GM21390 (cell line): ENCODE measurements at regions not wholly inside any gene's neighbourhood (a gene's known extent, or its start where the extent isn't known, plus 50 kb on each side); places are given as distances from the start of the nearest gene placed in this dataset.

Experiments
- ATAC-seq: cut with Tn5 transposase; IDR thresholded peaks from one replicate; pipeline ENCODE4 v1.9.1; 2021; ENCODE audit not compliant: unreplicated experiment

DNA sequence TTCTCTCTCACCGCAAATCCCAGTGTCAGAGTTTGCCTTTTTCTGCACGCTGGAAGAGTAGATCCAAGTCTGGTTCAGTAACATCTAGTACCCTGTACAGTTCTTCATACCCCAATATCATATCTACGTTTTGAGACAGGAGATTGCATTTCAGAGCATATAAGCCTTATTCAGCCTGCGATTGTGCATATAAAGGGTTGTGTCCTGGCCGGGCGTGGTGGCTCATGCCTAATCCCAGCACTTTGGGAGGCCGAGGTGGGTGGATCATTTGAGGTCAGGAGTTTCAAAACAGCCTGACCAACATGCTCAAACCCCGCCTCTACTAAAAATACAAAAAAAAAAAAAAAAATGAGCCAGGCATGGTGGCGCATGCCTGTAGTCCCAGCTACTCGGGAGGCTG lies 104.9 kb downstream of the MTNR1B start:
- no peak for ATAC-seq

DNA sequence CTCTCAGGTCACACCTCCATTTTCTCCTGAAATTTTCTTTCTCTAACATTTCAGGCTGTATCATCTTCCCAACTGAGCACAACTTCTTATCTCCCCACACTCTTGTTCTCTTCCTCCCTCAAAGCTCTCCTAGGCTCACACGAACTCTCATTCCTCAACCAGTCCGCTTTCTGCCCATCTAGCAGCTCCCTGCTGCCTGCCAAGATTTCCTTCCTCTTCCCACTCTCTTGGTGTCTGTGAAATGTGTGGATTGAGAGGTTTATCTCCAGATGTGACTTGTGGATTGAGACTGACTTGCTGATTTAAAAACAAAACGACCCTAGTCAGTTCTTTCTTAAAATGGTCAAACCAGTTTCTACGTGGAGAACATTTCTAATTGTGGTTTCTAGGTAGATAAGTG lies 106.3 kb downstream of the MTNR1B start:
- no peak for ATAC-seq

GRCh38 chr11:93080146-93080759 lies 110.8 kb downstream of the MTNR1B start:
- ATAC-seq = no peak

- no peak for ATAC-seq
Measured at GRCh38 chr11:93081694-93082093, 112.2 kb downstream of the MTNR1B start.

DNA sequence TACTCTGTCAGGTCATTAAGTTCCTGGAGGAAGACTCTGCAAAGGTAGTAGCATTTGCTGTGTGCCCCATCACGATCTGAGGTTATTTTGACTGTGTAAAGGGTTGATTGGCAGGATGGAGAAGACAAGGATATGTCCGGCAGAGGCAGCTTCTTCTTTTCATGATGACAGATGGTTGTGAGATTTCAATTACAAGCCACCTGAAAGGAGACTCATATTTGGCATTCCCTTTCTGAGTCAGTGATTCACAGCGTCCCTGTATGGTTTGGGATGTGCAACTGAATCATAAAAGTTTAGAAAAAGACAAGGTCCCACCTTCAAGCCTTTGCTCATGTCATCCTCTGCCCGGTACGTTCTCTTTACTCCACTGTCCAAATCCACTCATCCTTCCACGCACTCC lies 113.4 kb downstream of the MTNR1B start:
- ATAC-seq = no peak

DNA sequence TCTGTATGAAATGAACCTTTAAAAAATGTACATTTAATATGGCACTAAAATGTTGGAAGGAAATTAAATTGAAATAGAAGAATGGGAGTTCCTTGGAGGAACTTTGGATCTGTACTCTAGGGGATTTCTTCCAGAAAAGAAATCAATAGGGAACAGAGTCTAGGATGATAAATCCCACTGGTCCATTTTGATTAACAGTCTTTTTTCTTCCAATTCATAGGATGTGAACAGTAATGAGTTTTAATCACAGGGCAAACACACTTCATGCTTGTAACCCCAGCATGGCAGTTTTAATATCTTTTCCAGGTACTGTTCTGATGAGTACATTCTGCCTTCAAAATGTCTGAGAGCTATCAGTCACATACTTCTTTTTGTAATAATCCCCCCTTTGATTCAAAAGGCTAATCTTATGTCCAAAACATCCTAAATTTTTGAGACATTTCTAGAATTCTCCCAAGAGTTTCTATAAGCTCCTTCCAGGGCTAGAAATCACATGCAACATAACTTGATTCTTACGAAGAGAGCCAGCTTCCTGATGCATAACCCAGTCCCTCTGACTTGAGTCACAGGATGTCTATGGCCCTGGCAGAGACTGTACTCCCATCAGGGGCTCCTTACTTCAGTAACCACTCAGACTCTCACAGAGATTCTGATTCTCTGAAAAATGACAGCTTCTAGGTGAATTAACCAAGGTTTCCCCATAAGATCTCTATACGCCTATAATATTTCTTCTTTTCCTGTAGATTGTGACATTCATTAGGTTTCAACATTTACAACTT lies 112.9 kb downstream of the SLC36A4 start:
- ATAC-seq = no peak

- peak; percentile 65 for ATAC-seq
Measured at GRCh38 chr11:93089474-93090102, 108.2 kb downstream of the SLC36A4 start.
